Iris pigment epithelial cell (primary cell): ENCODE measurements at regions not wholly inside any gene's neighbourhood (a gene's known extent, or its start where the extent isn't known, plus 50 kb on each side); places are given as distances from the start of the nearest gene placed in this dataset.
"Not testable (repeated sequence)": the region's sequence is repeated elsewhere in the genome, so short reads cannot be mapped to it uniquely, and the experiment has no call there.

Experiments used
- DNase-seq: peaks from one replicate; pipeline ENCODE4 v3.0.0-alpha.2; 2011; ENCODE audit warnings: low read depth

DNA sequence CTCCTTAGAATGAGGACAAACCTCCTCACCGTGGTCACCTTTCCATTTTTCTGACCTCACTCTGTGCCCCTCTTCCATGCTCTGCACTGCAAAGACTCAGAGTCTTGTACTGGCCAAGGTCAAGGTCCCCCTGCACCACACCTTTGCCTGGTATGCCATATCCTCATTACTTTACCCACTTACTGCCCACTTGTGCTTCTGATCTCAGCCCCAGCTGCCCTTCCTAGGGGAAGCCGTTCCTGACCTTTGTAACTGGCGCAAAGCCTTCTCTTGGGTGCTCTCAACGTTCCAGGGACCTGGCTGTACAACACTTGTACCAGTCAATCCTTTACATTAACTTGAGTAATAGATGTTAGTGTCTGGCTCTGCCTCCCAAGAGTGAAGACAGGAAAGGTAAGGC lies 256.0 kb downstream of the SV2B start:
- no peak for DNase-seq

- no peak for DNase-seq
Observed at GRCh38 chr15:91357011-91357410, 257.0 kb downstream of the SV2B start.

GRCh38 chr15:91357486-91357885 lies 257.4 kb downstream of the SV2B start:
- DNase-seq, result no peak

- DNase-seq, result no peak
Observed at GRCh38 chr15:91358405-91358804, 258.3 kb downstream of the SV2B start.

- DNase-seq, result not testable (repeated sequence)
Observed at GRCh38 chr15:91361696-91362095, 261.6 kb downstream of the SV2B start.

- no peak for DNase-seq
Observed at GRCh38 chr15:91366111-91366510, 266.1 kb downstream of the SV2B start.

DNA sequence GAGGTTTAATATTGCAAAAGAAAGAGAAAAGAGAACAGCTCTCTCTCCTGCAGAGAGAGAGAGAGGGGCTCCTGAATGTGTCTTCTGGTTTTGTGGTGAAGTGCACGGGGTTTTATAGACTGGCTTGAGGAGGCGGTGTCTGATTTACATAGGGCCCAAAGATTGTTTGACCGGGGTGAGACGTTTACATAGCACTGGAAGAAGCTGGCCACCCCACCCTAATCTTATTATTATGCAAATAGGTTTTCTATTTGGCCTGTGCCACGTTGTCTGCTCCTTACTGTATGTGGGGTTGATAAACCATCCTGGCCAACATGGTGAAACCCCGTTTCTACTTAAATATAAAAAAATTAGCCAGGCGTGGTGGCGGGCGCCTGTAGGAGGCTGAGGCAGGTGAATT lies 268.6 kb downstream of the SV2B start:
- no peak for DNase-seq

DNA sequence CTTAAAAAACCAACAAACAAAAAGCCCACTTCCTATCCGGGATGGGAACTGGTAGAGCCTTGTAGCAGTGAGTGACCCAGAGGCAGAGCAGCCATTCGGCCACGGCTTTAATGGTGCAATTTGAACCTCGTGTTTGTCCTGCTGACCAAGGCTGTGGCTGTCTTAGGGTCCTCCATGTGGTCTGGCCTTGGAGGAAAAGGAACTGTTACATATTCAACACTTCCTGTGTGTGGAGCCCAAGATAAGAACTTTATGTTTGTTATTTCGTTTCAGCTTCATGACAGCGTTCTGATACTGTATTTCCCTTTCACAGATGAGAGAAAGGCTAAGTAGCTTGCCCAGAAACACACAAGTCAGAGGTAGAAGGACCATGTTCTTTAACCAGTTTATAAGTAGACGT lies 269.8 kb downstream of the SV2B start:
- no peak for DNase-seq

DNA sequence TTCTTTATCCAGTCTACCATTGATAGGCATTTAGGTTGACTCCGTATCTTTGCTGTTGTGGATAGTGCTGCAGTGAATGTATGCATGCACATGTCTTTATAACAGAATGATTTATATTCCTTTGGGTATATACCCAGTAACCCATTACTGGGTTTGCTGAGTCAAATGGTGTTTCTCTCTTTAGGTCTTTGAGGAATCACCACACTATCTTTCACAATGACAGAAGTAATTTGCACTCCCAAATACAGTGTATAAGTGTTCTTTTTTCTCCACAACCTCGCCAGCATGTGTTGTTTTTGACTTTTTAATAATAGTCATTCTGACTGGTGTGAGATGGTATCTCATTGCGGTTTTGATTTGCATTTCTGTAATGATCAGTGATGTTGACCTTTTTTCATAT lies 271.3 kb downstream of the SV2B start:
- not testable (repeated sequence) for DNase-seq

DNA sequence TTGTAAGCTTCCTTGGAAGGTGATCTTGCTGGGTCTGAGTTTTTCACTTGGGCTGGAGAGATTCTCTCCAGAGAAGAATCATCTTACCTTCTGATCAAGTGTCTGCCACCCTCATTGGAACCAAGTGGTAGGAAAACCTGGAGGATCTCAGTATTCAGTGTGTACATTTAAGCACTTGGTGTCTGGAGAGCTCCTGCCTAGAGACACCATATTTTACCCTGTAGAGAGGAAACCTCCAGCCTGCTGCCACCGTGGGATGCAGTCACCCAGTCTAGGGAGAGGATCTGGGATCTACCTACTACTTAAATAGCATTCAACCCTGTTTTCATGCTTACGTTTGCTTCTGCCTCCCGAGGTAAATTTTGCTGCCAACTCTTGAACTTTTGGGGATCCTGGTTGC lies 274.3 kb downstream of the SV2B start:
- DNase-seq, result no peak

DNA sequence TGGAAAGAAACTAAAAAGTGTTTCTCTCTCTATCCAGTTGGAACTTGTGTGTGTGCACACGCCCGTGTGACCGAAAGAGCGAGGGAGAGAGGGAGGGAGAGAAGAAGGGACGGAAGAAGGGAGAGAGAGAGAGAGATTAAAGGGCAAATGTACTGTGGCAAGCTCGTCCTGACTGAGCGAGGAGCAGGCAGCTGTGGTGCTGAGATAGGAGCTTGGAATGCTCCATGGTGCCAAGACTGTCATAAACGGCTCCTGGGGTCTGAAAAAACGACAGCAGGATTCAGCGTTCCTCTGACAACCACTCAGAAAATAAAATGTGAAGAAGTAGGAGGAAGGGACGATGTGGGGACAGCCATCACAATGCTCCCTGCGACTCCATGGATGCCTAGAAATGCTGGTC lies 276.0 kb downstream of the SV2B start:
- no peak for DNase-seq

- DNase-seq, result no peak
Observed at GRCh38 chr15:91380114-91380513, 280.1 kb downstream of the SV2B start.

DNA sequence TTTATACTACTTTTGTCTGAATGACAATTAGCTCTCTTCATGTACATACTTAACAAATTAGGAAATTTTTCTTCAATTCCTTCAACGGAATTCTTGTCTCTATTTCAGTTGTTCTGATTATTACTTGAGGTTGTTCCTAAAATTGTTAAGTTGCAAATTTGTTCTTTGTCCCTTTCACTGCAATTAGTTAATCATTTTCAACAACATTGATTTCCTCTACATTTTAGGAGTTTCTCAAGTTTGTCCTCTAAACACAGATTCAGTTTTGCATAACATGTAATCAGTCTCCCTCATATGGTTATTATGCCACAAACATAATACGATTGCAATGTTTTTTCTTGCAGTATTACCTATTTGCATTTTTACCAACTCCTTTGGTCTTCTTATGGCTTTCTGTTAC lies 283.5 kb downstream of the SV2B start:
- no peak for DNase-seq

- no peak for DNase-seq
Observed at GRCh38 chr15:91384189-91384730, 284.2 kb downstream of the SV2B start.

DNA sequence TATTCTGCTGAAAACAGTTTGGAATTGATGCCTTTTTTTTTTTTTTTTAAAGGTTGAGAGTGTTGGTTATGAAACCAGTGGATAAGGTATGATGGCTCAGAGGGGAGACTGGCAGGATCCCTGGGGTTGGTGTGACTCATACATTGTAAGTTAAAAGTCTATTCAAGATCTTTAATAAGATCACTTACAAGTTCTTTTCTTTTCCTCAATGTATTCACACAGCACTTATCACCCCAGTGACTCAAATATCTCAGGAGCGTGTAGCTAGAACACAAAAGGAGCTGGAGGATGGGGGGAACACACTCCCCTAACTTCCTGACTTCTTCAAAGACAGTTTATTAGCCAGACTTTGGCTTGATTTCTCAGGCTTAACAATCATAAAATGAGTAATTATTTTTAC lies 285.3 kb downstream of the SV2B start:
- DNase-seq, result peak; percentile 8

- DNase-seq, result no peak
Observed at GRCh38 chr15:91393186-91393585, 293.1 kb downstream of the SV2B start.

GRCh38 chr15:91400481-91400880 lies 300.4 kb downstream of the SV2B start:
- DNase-seq, result no peak

- peak; percentile 31 for DNase-seq
Observed at GRCh38 chr15:91407269-91407889, 307.3 kb downstream of the SV2B start.

- no peak for DNase-seq
Observed at GRCh38 chr15:91408476-91409076, 308.5 kb downstream of the SV2B start.

DNA sequence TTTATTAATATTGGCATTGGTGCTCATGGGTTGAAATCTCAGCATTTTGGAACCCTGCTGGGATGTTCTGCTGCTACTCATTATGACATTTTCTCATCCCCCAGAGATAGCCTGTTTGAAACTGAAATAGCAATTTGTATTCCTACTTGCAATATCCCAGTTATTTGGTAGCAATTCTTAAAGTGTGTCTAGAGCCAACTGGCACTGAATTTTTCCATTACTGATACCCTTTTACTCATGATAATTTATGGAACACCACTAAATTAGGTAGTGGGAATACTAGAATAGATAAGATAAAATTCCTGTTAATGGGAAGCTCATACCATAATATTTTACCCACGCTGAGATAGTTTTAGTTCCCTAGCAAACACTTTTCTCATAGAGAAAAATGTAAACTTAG lies 309.3 kb downstream of the SV2B start:
- DNase-seq, result no peak

DNA sequence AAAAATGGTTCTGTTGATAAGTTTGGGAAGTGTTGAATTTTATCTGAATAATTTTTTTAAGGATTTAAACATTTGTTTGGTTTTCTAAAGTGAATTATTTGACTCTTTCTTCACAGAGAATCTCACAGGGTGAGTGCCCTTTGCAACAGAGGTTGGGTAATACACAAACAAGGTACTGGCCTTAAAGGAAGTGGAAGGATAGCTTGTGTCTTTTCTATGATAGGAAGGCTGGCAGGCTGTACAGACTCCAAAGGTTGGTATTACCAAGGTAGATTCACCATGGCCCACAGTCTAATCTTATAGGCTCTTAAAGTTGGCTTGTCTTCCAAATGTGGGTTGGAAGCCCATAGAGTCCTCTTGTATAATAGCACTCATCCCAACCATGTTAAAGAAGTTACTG lies 311.5 kb downstream of the SV2B start:
- DNase-seq, result no peak

DNA sequence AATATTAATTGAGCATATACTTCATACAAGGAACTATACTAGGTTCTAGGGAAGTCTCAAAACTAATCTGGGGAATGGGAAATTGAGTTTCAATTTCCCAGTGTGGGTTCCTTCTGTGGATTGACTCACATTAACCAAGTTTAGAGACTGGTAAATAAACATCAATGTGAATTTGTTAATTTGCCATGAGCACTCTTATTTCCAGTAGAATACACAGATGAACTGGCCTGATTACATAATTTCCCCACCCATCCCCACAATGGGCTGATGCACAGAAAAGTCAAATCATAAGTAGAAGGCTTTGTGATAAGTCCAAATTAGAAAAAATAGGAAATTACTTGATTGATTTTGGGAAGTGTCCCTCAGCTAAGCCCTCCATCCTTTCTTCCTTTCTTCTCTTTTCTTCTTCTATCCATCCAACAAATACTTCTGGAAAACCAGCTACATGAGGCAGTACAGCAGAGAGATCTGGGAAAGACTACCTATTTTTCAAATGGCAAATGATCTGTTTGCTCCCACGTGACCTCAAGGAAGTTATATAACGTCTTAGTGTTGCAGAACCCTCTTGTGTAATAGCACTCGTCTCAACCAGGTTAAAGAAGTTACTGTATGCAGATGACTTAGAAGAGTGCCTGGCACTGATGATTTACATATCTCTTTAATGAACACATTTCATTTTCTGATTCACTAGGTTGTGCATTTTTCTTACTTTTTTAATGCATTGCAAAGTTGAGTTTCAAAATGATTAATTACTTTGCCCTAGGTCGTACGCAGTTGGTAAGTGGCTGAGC lies 312.3 kb downstream of the SV2B start:
- no peak for DNase-seq

- DNase-seq, result no peak
Observed at GRCh38 chr15:91413142-91413541, 313.1 kb downstream of the SV2B start.
